HEK293 (cell line): ENCODE measurements at regions not wholly inside any gene's neighbourhood (a gene's known extent, or its start where the extent isn't known, plus 50 kb on each side); places are given as distances from the start of the nearest gene placed in this dataset.

Source experiments
- GLI2 ChIP-seq: fragments of 450-650 bp; formaldehyde crosslinking; IDR thresholded peaks from 2 replicates; pipeline ENCODE4; 2017; ENCODE audit warnings: missing biosample characterization, missing genetic modification characterization, low read depth, borderline replicate concordance
- ZBTB8A ChIP-seq: fragments of 450-650 bp; formaldehyde crosslinking; IDR thresholded peaks from 2 replicates; pipeline ENCODE4 v1.5.1; 2016; ENCODE audit warnings: missing biosample characterization, missing genetic modification characterization
- ZNF140 ChIP-seq: fragments of 450-650 bp; formaldehyde crosslinking; IDR thresholded peaks from 2 replicates; pipeline ENCODE4 v1.5.1; 2016; ENCODE audit warnings: missing biosample characterization, missing genetic modification characterization
- ZNF274 ChIP-seq, 2 experiments: fragments of 200-500 bp in 1 of 2; fragments of 450-650 bp in 1 of 2; sonication (Bioruptor generic) in 1 of 2; formaldehyde crosslinking in 1 of 2; IDR thresholded peaks; 2 replicates each; pipeline versions ENCODE4 v1.5.1 to v1.6.1; 2014 to 2016; ENCODE audit warnings: borderline replicate concordance in 1 of 2, inconsistent platforms in 1 of 2, low read length in 1 of 2, missing biosample characterization in 1 of 2, missing genetic modification characterization in 1 of 2
- TF ChIP-seq, protein P1 (sequence below): fragments of 450-650 bp; formaldehyde crosslinking; optimal IDR thresholded peaks from 2 replicates; pipeline ENCODE3; 2016; ENCODE audit warnings: missing biosample characterization, mild to moderate bottlenecking, missing genetic modification characterization

DNA sequence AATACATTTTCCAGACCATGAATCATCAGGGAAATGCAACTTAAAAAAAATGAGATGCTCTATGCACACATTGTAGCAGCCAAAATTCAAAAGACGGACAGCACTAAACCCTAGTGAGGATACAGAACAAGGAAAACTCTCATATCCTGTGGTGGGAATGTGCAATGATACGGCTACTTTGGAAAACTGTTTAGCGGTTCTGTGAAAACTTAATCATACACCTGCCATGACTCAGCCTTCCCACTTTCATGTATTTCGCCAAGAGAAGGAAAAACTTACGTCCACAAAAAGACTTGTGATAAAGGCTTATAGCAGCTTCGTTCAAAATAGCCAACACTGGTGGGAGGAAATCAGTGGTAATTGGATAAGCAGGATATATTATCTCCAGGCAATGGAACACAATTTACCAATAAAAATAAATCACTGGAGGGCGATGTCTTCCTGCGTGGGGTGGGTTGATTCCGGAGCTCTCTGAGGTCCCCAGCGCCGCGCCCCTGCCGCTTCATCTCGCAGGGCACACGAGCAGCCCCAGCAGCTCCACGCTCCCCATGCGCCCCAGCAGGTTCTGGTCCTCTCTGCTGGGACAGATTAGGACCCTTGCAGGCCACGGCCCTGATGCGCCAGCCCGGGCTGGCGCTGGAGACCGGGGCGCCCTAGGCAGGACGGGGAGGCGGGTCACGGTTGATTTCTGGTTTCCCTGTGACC, 97.2 kb upstream of the ARHGEF7 start:
- TF ChIP-seq, protein P1, sequence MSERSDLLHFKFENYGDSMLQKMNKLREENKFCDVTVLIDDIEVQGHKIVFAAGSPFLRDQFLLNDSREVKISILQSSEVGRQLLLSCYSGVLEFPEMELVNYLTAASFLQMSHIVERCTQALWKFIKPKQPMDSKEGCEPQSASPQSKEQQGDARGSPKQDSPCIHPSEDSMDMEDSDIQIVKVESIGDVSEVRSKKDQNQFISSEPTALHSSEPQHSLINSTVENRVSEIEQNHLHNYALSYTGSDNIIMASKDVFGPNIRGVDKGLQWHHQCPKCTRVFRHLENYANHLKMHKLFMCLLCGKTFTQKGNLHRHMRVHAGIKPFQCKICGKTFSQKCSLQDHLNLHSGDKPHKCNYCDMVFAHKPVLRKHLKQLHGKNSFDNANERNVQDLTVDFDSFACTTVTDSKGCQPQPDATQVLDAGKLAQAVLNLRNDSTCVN: no peak
- no peak for TF ChIP-seq ZNF274 (IDR thresholded peaks at IDR 0.05; ENCODE audit: low read length)
- no peak for TF ChIP-seq ZNF274 (tag by site-specific recombination; IDR thresholded peaks at IDR 0.05; ENCODE audit: borderline replicate concordance)
- TF ChIP-seq ZBTB8A: no peak
- TF ChIP-seq ZNF140 (tag by site-specific recombination): no peak
- TF ChIP-seq GLI2: no peak
